AG04449 (cell line): ENCODE measurements at regions not wholly inside any gene's neighbourhood (a gene's known extent, or its start where the extent isn't known, plus 50 kb on each side); places are given as distances from the start of the nearest gene placed in this dataset.
"Not testable (repeated sequence)": the region's sequence is repeated elsewhere in the genome, so short reads cannot be mapped to it uniquely, and the experiment has no call there.

Source experiments
- CTCF ChIA-PET: fragments of 350-600 bp; formaldehyde crosslinking; extraction: SDS; loops from one replicate; lab custom pipeline; 2021; ENCODE audit warnings: antibody characterized with exemption; lab: Yijun Ruan, JAX
- POLR2A ChIA-PET: fragments of 400-600, 350-600 bp; formaldehyde crosslinking; extraction: SDS; loops from one replicate; lab custom pipeline; 2020; ENCODE audit warnings: antibody characterized with exemption, inconsistent platforms; lab: Yijun Ruan, JAX
- DNase-seq: peaks from one replicate; pipeline ENCODE4 v3.0.0-alpha.2; 2010; ENCODE audit warnings: low read depth, low spot score
- H3K4me3 ChIP-seq: 2 replicates; pipeline ENCODE4 v1.5.1; 2011; ENCODE audit warnings: low read depth, mild to moderate bottlenecking, control low read depth, low read length
- TF ChIP-seq, protein P1 (sequence below): IDR thresholded peaks from one replicate; pipeline ENCODE4 v1.5.1; 2011; ENCODE audit warnings: mild to moderate bottlenecking, moderate library complexity, low read length, control low read depth, inconsistent platforms; ENCODE audit not compliant: insufficient read depth; ENCODE audit errors: missing control alignments

DNA sequence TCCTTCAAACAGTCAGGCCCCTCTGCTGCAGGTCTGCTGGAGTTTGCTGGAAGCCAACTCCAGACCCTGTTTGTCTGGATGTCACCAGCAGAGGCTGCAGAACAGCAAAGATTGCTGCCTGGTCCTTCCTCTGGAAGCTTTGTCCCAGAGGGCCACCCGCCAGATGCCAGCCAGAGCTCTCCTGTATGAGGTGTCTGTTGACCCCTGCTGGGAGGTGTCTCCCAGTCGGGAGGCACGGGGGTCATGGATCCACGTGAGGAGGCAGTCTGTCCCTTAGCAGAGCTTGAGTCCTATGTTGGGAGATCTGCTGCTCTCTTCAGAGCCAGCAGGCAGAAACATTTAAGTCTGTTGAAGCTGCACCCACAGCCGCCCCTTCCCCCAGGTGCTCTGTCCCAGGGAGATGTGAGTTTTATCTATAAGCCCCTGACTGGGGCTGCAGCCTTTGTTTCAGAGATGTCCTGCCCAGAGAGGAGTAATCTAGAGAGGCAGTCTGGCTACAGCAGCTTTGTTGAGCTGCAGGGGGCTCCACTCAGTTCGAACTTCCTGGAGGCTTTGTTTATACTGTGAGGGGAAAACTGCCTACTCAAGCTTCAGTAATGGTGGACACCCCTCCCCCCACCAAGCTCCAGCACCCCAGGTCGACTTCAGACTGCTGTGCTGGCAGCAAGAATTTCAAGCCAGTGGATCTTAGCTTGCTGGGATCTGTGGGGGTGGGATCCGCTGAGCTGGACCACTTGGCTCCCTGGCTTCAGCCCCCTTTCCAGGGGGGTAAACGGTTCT, 72.1 kb downstream of the OGFRL1 start:
- CTCF ChIA-PET, result interaction anchor here (2.5 kb wide), 1 partner anchor 10 kb away, joined by 11 read pairs; no protein-coding TSS in a partner anchor
- H3K4me3 ChIP-seq, POLR2A ChIA-PET, DNase-seq: not testable (repeated sequence)

DNA sequence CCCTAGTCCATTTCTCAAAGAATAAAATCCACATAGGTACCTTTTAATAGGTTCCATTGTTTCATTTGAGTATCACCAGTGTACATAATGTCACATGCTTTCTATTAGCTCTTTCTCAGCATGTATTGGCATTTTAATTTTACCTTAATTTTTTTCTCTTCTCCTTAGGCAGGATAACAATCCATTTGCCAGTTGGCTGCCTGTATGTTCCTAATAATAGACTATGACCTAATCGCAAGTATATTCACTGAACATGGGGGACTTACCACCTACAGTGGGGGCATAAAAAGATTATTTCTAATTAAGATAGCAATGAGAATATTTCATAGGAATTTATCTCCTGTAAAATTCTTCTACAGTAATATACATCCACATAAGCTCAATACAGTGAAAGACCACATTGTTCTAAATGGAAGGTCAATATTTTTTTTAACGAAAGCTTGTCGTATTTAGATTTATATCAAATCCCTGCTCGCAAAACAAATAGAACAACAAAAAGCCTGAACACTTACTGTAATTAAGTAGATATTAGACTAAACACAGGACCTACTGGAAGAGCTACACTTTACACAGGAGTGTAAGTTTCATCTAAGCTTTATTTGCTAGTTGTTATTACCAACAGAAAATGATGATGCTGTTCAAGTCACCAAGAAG, 76.4 kb downstream of the OGFRL1 start:
- ChIA-PET CTCF (interaction anchor here (0.9 to 2.7 kb wide), 8 partner anchors 9 to 174 kb away, joined by 3 to 7 read pairs (median 3); no protein-coding TSS in a partner anchor), POLR2A (no interaction called here)
- TF ChIP-seq, protein P1, sequence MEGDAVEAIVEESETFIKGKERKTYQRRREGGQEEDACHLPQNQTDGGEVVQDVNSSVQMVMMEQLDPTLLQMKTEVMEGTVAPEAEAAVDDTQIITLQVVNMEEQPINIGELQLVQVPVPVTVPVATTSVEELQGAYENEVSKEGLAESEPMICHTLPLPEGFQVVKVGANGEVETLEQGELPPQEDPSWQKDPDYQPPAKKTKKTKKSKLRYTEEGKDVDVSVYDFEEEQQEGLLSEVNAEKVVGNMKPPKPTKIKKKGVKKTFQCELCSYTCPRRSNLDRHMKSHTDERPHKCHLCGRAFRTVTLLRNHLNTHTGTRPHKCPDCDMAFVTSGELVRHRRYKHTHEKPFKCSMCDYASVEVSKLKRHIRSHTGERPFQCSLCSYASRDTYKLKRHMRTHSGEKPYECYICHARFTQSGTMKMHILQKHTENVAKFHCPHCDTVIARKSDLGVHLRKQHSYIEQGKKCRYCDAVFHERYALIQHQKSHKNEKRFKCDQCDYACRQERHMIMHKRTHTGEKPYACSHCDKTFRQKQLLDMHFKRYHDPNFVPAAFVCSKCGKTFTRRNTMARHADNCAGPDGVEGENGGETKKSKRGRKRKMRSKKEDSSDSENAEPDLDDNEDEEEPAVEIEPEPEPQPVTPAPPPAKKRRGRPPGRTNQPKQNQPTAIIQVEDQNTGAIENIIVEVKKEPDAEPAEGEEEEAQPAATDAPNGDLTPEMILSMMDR, result no peak
- no peak overlapping the region for H3K4me3 ChIP-seq
- DNase-seq, result no peak

DNA sequence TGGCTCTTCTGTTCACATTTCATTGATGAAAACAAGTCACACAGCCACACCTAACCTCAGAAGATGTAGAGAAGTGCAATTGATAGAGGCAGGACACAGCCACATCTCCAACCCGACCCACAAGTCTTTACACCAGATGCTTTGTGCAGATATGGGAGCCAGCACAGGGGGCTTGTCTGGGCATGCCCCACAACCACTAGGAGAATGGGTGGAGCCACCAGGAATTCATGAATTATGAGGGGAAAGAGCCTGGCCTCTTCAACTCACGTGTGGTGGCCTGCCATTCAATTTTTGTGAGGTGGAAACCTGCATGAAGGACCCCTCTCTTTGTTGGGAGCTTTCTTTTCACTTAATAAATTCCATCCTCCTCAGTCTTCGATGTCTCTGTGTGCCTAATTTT, 79.1 kb downstream of the OGFRL1 start:
- no peak overlapping the region for H3K4me3 ChIP-seq
- DNase-seq, result no peak
- TF ChIP-seq, protein P1, result no peak
- POLR2A ChIA-PET, result no interaction called here
- CTCF ChIA-PET, result interaction anchor here (0.8 to 1.9 kb wide), 5 partner anchors 15 to 177 kb away, joined by 3 to 9 read pairs (median 4); no protein-coding TSS in a partner anchor

DNA sequence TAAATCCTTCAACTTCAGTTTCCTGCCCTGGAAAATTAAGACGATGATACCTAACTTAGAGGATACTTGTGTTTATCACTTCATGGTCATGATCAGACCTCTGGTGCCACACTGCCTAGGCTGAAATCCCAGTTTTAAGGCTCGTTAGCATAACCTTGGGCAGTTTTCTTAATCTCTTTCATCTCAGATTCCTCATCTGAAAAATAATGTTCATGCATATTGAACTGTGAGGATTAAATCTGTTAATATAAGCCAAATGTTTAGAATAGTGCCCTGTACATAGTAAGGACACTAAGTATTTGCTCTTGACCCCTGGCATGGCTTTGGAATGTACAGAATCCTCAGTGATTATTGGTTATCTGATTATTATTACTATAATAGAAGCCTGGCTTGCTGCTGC, 79.7 kb downstream of the OGFRL1 start:
- POLR2A ChIA-PET, result no interaction called here
- CTCF ChIA-PET, result interaction anchor here (1.3 to 1.6 kb wide), 4 partner anchors 11 to 141 kb away, joined by 4 to 5 read pairs (median 4); no protein-coding TSS in a partner anchor

DNA sequence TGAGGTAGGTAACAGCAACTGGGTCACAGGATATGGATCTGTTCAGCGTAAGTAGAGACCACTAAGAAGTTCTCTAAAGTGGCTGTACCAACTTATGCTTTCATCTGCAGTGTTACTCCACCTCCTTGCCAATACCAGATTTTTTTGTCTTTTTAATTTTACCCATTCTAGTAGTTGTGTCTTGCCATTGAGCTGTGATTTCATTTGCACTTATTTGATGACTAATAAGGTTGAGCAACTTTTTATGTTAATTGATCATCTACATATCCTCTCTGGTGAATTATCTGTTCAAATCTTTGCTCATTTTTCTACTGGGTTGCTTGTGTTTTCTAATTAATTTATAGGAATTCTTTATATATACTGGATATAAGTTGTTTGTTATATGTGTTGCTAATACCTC, 82.9 kb downstream of the OGFRL1 start:
- CTCF ChIA-PET, result no interaction called here

More for the DNA sequence above, 79.7 kb downstream of the OGFRL1 start:
- DNase-seq, result no peak
- TF ChIP-seq, protein P1, result no peak
- H3K4me3 ChIP-seq, result no peak overlapping the region

DNA sequence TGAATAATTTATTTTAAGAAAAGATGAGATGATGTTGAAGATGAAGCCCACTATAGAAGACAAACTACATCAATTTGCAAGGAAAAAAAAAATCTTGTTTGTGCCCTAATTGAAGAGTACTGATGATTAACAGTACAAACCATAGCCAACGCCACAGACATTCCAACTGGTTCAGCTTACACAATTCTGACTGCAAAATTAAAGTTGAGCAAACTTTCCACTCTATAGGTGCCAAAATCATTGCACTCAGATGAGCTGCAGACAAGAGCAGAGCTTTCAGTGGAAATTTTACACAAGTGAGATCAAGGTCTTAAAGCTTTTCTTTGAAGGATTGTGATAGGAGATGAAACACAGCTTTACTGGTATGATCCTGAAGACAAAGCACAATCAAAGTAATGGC, 85.3 kb downstream of the OGFRL1 start:
- CTCF ChIA-PET, result interaction anchor here (1.1 to 1.9 kb wide), 3 partner anchors 9 to 183 kb away, joined by 3 to 7 read pairs (median 7); no protein-coding TSS in a partner anchor
- POLR2A ChIA-PET, result no interaction called here
- TF ChIP-seq, protein P1, result no peak
- H3K4me3 ChIP-seq, result no peak overlapping the region
- DNase-seq, result no peak

More for the DNA sequence above, 82.9 kb downstream of the OGFRL1 start:
- DNase-seq, result no peak
- POLR2A ChIA-PET, result no interaction called here
- TF ChIP-seq, protein P1, result no peak
- H3K4me3 ChIP-seq, result no peak overlapping the region
